ENCODE measurements at regions not wholly inside any gene's neighbourhood (a gene's known extent, or its start where the extent isn't known, plus 50 kb on each side); places are given as distances from the start of the nearest gene placed in this dataset.

GRCh38 chr6:1238040-1238439, 73.9 kb upstream of the FOXQ1 start:
- TF ChIP-seq CTCF (IDR thresholded peaks at IDR 0.05; ENCODE audit: low read depth, low read length) = no peak
- TF ChIP-seq EZH2phosphoT487 (IDR thresholded peaks at IDR 0.05; ENCODE audit: low read depth) = no peak
